H9 (cell line): ENCODE measurements at regions not wholly inside any gene's neighbourhood (a gene's known extent, or its start where the extent isn't known, plus 50 kb on each side); places are given as distances from the start of the nearest gene placed in this dataset.

Experiments
- DNase-seq: peaks from one replicate; pipeline ENCODE4 v3.0.0-alpha.2; 2017
- H2AFZ ChIP-seq: one replicate; pipeline ENCODE4 v1.6.1; 2013; ENCODE audit warnings: mild to moderate bottlenecking, low read length, control low read depth, moderate library complexity
- H2AK5ac ChIP-seq: 2 replicates; pipeline ENCODE4 v1.6.1; 2013; ENCODE audit warnings: low read length, control low read depth, mixed read lengths; ENCODE audit not compliant: insufficient read length
- H2BK120ac ChIP-seq: one replicate; pipeline ENCODE4 v1.6.1; 2013; ENCODE audit warnings: low read depth, mild to moderate bottlenecking, low read length, control low read depth, inconsistent platforms; ENCODE audit not compliant: poor library complexity, severe bottlenecking
- H2BK12ac ChIP-seq: 2 replicates; pipeline ENCODE4 v1.6.1; 2013; ENCODE audit warnings: low read length, control low read depth, mixed read lengths, low read depth; ENCODE audit not compliant: insufficient read length
- H2BK15ac ChIP-seq: 2 replicates; pipeline ENCODE4 v1.6.1; 2013; ENCODE audit warnings: low read depth, low read length, control low read depth
- H2BK20ac ChIP-seq: one replicate; pipeline ENCODE4 v1.6.1; 2013; ENCODE audit warnings: low read depth, mild to moderate bottlenecking, low read length, control low read depth, inconsistent platforms; ENCODE audit not compliant: poor library complexity, severe bottlenecking
- H2BK5ac ChIP-seq: 2 replicates; pipeline ENCODE4 v1.6.1; 2013; ENCODE audit warnings: low read length, control low read depth, mixed read lengths; ENCODE audit not compliant: insufficient read length
- H3K14ac ChIP-seq: 2 replicates; pipeline ENCODE4 v1.6.1; 2013; ENCODE audit warnings: low read length, control low read depth; ENCODE audit not compliant: insufficient read depth
- H3K18ac ChIP-seq: 2 replicates; pipeline ENCODE4 v1.6.1; 2013; ENCODE audit warnings: low read depth, mild to moderate bottlenecking, mixed read lengths, low read length, control low read depth; ENCODE audit not compliant: insufficient read length
- H3K23ac ChIP-seq: 2 replicates; pipeline ENCODE4 v1.6.1; 2013; ENCODE audit warnings: low read length, control low read depth, mixed read lengths, low read depth; ENCODE audit not compliant: insufficient read length
- H3K23me2 ChIP-seq: 2 replicates; pipeline ENCODE4 v1.6.1; 2013; ENCODE audit warnings: low read depth, mild to moderate bottlenecking, mixed read lengths, low read length, control low read depth; ENCODE audit not compliant: insufficient read length, poor library complexity, severe bottlenecking
- H3K27ac ChIP-seq: 2 replicates; pipeline ENCODE4 v1.5.1; 2013; ENCODE audit warnings: low read length, control low read depth, mixed read lengths, low read depth; ENCODE audit not compliant: insufficient read length
- H3K27me3 ChIP-seq: 2 replicates; pipeline ENCODE4 v1.6.1; 2013; ENCODE audit warnings: low read length, control low read depth, inconsistent platforms; ENCODE audit not compliant: insufficient read depth
- H3K4ac ChIP-seq: 2 replicates; pipeline ENCODE4 v1.6.1; 2013; ENCODE audit warnings: low read depth, mild to moderate bottlenecking, control low read depth, inconsistent platforms, low read length, moderate library complexity
- H3K4me1 ChIP-seq: 2 replicates; pipeline ENCODE4 v1.6.1; 2013; ENCODE audit warnings: low read length, control low read depth, inconsistent platforms; ENCODE audit not compliant: insufficient read depth
- H3K4me2 ChIP-seq: 2 replicates; pipeline ENCODE4 v1.6.1; 2013; ENCODE audit warnings: low read length, control low read depth, mixed read lengths; ENCODE audit not compliant: insufficient read length, insufficient read depth
- H3K56ac ChIP-seq: 2 replicates; pipeline ENCODE4 v1.6.1; 2013; ENCODE audit warnings: low read depth, mild to moderate bottlenecking, mixed read lengths, low read length, control low read depth; ENCODE audit not compliant: insufficient read length
- H3K79me1 ChIP-seq: 2 replicates; pipeline ENCODE4 v1.6.1; 2013; ENCODE audit warnings: low read depth, mild to moderate bottlenecking, moderate library complexity, low read length, control low read depth, inconsistent platforms; ENCODE audit not compliant: insufficient read depth, poor library complexity, severe bottlenecking
- H3K79me2 ChIP-seq: 2 replicates; pipeline ENCODE4 v1.6.1; 2013; ENCODE audit warnings: low read length, control low read depth, inconsistent platforms; ENCODE audit not compliant: insufficient read depth
- H3K9ac ChIP-seq: 2 replicates; pipeline ENCODE4 v1.6.1; 2013; ENCODE audit warnings: low read length, control low read depth, mixed read lengths; ENCODE audit not compliant: insufficient read length; ENCODE audit errors: extremely low read depth
- H3K9me3 ChIP-seq: one replicate; pipeline ENCODE4 v1.6.1; 2013; ENCODE audit warnings: low read depth, low read length, inconsistent platforms; ENCODE audit not compliant: control insufficient read depth
- H3T11ph ChIP-seq: one replicate; pipeline ENCODE4 v1.6.1; 2013; ENCODE audit warnings: mild to moderate bottlenecking, low read length, control low read depth, inconsistent platforms
- H4K20me1 ChIP-seq: one replicate; pipeline ENCODE4 v1.6.1; 2013; ENCODE audit not compliant: control insufficient read depth, insufficient read length, insufficient read depth
- H4K5ac ChIP-seq: 2 replicates; pipeline ENCODE4 v1.6.1; 2013; ENCODE audit warnings: low read depth, mild to moderate bottlenecking, mixed read lengths, low read length, control low read depth; ENCODE audit not compliant: insufficient read length
- H4K8ac ChIP-seq: replicated peaks from 2 replicates; pipeline ENCODE4 v1.6.1; 2013; ENCODE audit warnings: low read length, control low read depth, mixed read lengths, low read depth; ENCODE audit not compliant: insufficient read length
- H4K91ac ChIP-seq: 2 replicates; pipeline ENCODE4 v1.6.1; 2013; ENCODE audit warnings: low read depth, mild to moderate bottlenecking, moderate library complexity, mixed read lengths, low read length, control low read depth; ENCODE audit not compliant: insufficient read length
- H3K27ac Mint-ChIP-seq, 3 experiments: 2 replicates in 2 of 3; 3 replicates in 1 of 3; pipeline ENCODE4 v1.8.0; 2020 to 2021; ENCODE audit warnings: mixed read lengths in 3 of 3, mild to moderate bottlenecking in 1 of 3, moderate library complexity in 1 of 3
- H3K27me3 Mint-ChIP-seq: 2 replicates; pipeline ENCODE4 v1.8.0; 2021; ENCODE audit warnings: low read depth, mild to moderate bottlenecking, moderate library complexity, mixed read lengths
- H3K36me3 Mint-ChIP-seq, 3 experiments: 2 replicates in 2 of 3; 3 replicates in 1 of 3; pipeline ENCODE4 v1.8.0; 2020 to 2021; ENCODE audit warnings: low read depth in 3 of 3, mixed read lengths in 3 of 3; ENCODE audit not compliant: insufficient read depth in 1 of 3
- H3K4me1 Mint-ChIP-seq, 2 experiments: 2 replicates each; pipeline ENCODE4 v1.8.0; 2020; ENCODE audit warnings: mixed read lengths in 2 of 2
- H3K4me3 Mint-ChIP-seq, 2 experiments: 2 replicates in 1 of 2; 3 replicates in 1 of 2; pipeline ENCODE4 v1.8.0; 2020 to 2021; ENCODE audit warnings: mild to moderate bottlenecking in 2 of 2, mixed read lengths in 2 of 2, moderate library complexity in 1 of 2
- H3K9me3 Mint-ChIP-seq, 2 experiments: 2 replicates in 1 of 2; 3 replicates in 1 of 2; pipeline ENCODE4 v1.8.0; 2020; ENCODE audit warnings: mild to moderate bottlenecking in 2 of 2, mixed read lengths in 2 of 2, moderate library complexity in 1 of 2
- WGBS: extraction: QIAGEN DNeasy Blood & Tissue Kit; methylation state at CpG from one replicate; pipeline ENCODE4 v1.1.7; 2013; ENCODE audit warnings: missing lambda C conversion rate, low lambda C conversion rate, mixed read lengths; ENCODE audit not compliant: insufficient read length; ENCODE audit errors: extremely low coverage; 5-methylcytosine and 5-hydroxymethylcytosine counted together
- TF ChIP-seq, protein P1 (sequence below): fragments of 200-600 bp; sonication (generic); conservative IDR thresholded peaks from 3 replicates; pipeline ENCODE4 v1.8.0; 2021; ENCODE audit warnings: antibody characterized with exemption, mild to moderate bottlenecking

DNA sequence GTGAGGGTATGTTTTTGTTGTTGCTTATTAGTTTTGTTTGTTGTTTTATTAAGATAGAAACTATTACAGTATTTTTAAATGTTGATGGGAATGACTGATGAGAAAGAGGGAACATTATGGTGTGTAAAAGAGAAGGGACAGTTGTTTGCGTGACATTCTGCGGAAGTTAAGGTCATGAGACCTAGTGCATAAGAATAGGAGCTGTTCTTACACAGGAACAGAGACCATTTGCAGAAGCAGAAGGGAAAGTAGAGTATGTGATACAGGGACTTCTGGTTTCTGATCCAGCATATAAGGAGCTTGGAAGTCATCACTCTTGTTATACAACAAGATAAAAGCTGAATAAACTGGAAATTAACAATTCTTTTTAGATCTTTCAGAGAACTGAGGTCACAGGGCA lies 299.2 kb upstream of the API5 start:
- Histone ChIP-seq H2BK20ac (no peak overlapping the region), H3K4me2 (no peak overlapping the region), H2BK120ac (no peak overlapping the region), H3K27ac (no peak overlapping the region), H3K9ac (no peak overlapping the region), H3T11ph (no peak overlapping the region), H3K18ac (no peak overlapping the region), H3K14ac (no peak overlapping the region), H3K4ac (no peak overlapping the region), H2BK12ac (no peak overlapping the region), H2AFZ (no peak overlapping the region), H3K79me1 (no peaks in the 10 kb centered on the region), H3K9me3 (no peaks in the 10 kb centered on the region), H4K20me1 (no peaks in the 10 kb centered on the region), H3K27me3 (no peaks in the 10 kb centered on the region), H4K5ac (no peak overlapping the region), H2BK5ac (no peak overlapping the region), H4K91ac (no peak overlapping the region), H4K8ac (no peak overlapping the region), H3K79me2 (no peaks in the 10 kb centered on the region), H3K23ac (no peak overlapping the region), H2AK5ac (no peak overlapping the region), H3K4me1 (no peaks in the 10 kb centered on the region), H3K56ac (no peak overlapping the region), H3K23me2 (no peaks in the 10 kb centered on the region), H2BK15ac (no peak overlapping the region)
- no peak for DNase-seq
- H3K9me3 Mint-ChIP-seq: peaks cover 0 to 10% of the 10 kb centered on the region in 2 experiments; a peak in 3 of 5 replicates
- no peaks in the 10 kb centered on the region for H3K4me1 Mint-ChIP-seq
- peaks cover 0 to 8% (median 0%) of the 10 kb centered on the region in 3 experiments; a peak in 1 of 7 replicates for H3K36me3 Mint-ChIP-seq
- H3K4me3 Mint-ChIP-seq: no peak overlapping the region
- H3K27ac Mint-ChIP-seq: no peak overlapping the region
- no peaks in the 10 kb centered on the region for H3K27me3 Mint-ChIP-seq
- no CpG with 5 or more reads among the region's 2 CpGs for WGBS
- TF ChIP-seq, protein P1, sequence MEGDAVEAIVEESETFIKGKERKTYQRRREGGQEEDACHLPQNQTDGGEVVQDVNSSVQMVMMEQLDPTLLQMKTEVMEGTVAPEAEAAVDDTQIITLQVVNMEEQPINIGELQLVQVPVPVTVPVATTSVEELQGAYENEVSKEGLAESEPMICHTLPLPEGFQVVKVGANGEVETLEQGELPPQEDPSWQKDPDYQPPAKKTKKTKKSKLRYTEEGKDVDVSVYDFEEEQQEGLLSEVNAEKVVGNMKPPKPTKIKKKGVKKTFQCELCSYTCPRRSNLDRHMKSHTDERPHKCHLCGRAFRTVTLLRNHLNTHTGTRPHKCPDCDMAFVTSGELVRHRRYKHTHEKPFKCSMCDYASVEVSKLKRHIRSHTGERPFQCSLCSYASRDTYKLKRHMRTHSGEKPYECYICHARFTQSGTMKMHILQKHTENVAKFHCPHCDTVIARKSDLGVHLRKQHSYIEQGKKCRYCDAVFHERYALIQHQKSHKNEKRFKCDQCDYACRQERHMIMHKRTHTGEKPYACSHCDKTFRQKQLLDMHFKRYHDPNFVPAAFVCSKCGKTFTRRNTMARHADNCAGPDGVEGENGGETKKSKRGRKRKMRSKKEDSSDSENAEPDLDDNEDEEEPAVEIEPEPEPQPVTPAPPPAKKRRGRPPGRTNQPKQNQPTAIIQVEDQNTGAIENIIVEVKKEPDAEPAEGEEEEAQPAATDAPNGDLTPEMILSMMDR: no peak
